Neural cell (in vitro differentiated cells): ENCODE measurements at regions not wholly inside any gene's neighbourhood (a gene's known extent, or its start where the extent isn't known, plus 50 kb on each side); places are given as distances from the start of the nearest gene placed in this dataset.

Experiments
- CTCF ChIP-seq: fragments of 450-650 bp; IDR thresholded peaks from 2 replicates; pipeline ENCODE4 v1.5.1; 2014; ENCODE audit warnings: antibody characterized with exemption, mild to moderate bottlenecking, moderate library complexity; ENCODE audit not compliant: poor library complexity, severe bottlenecking
- SMC3 ChIP-seq: fragments of 450-650 bp; conservative IDR thresholded peaks from 2 replicates; pipeline ENCODE4 v1.6.1; 2014; ENCODE audit warnings: antibody characterized with exemption, mild to moderate bottlenecking, moderate library complexity; ENCODE audit not compliant: poor library complexity
- TAF1 ChIP-seq: IDR thresholded peaks from 2 replicates; pipeline ENCODE4 v1.6.1; 2012; ENCODE audit warnings: low read depth

- no peak for TF ChIP-seq CTCF
- TF ChIP-seq TAF1 = no peak
- TF ChIP-seq SMC3 = no peak
Observed at GRCh38 chr9:74413876-74414275, 83.3 kb upstream of the RORB start.
